PFSK-1 (cell line): ENCODE measurements at regions not wholly inside any gene's neighbourhood (a gene's known extent, or its start where the extent isn't known, plus 50 kb on each side); places are given as distances from the start of the nearest gene placed in this dataset.

ENCODE experiments used
- FOXP2 ChIP-seq: optimal IDR thresholded peaks from 2 replicates; pipeline ENCODE3; 2011; ENCODE audit warnings: borderline replicate concordance, control low read depth, inconsistent platforms; ENCODE audit not compliant: insufficient read depth; ENCODE audit errors: extremely low read length, extremely low read depth
- POLR2AphosphoS5 ChIP-seq: IDR thresholded peaks from 2 replicates; pipeline ENCODE4 v1.6.1; 2012; ENCODE audit warnings: low read depth, mild to moderate bottlenecking, control low read depth, low read length, moderate library complexity
- SIN3A ChIP-seq: IDR thresholded peaks from 2 replicates; pipeline ENCODE4 v1.6.1; 2012; ENCODE audit warnings: mild to moderate bottlenecking, low read length, moderate library complexity, borderline replicate concordance; ENCODE audit not compliant: insufficient read depth
- TAF1 ChIP-seq: IDR thresholded peaks from 2 replicates; pipeline ENCODE4 v1.6.1; 2012; ENCODE audit warnings: low read length, control low read depth, borderline replicate concordance; ENCODE audit not compliant: insufficient read depth
- TF ChIP-seq, protein P1 (sequence below), 2 experiments: IDR thresholded peaks; 2 replicates each; pipeline versions ENCODE4 v1.6.1 to v1.8.0; 2011 to 2012; ENCODE audit warnings: low read depth in 2 of 2, low read length in 2 of 2, control low read depth in 1 of 2, inconsistent platforms in 1 of 2, mild to moderate bottlenecking in 1 of 2, moderate library complexity in 1 of 2; ENCODE audit not compliant: insufficient read depth in 1 of 2

DNA sequence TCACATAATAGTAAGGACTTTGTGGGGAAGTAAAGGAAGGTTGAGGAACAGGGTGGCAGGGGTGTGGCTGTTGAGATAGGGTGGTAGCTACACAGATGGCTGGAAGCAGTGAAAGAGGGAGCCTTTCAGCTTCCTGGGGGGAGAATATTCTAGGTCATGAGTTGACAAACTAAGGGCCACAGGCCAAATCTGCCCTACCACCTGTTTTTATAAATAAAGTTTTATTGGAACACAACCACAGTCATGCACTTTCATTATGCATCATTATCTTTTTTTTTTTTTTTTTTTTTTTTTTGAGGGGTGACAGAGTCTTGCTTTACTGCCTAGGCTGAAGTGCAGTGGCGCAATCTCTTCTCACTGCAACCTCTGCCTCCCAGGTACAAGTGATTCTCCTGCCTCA, 243.1 kb downstream of the NFATC2 start:
- TF ChIP-seq FOXP2 (no peak), SIN3A (no peak), TAF1 (no peak), POLR2AphosphoS5 (no peak)
- TF ChIP-seq, protein P1, sequence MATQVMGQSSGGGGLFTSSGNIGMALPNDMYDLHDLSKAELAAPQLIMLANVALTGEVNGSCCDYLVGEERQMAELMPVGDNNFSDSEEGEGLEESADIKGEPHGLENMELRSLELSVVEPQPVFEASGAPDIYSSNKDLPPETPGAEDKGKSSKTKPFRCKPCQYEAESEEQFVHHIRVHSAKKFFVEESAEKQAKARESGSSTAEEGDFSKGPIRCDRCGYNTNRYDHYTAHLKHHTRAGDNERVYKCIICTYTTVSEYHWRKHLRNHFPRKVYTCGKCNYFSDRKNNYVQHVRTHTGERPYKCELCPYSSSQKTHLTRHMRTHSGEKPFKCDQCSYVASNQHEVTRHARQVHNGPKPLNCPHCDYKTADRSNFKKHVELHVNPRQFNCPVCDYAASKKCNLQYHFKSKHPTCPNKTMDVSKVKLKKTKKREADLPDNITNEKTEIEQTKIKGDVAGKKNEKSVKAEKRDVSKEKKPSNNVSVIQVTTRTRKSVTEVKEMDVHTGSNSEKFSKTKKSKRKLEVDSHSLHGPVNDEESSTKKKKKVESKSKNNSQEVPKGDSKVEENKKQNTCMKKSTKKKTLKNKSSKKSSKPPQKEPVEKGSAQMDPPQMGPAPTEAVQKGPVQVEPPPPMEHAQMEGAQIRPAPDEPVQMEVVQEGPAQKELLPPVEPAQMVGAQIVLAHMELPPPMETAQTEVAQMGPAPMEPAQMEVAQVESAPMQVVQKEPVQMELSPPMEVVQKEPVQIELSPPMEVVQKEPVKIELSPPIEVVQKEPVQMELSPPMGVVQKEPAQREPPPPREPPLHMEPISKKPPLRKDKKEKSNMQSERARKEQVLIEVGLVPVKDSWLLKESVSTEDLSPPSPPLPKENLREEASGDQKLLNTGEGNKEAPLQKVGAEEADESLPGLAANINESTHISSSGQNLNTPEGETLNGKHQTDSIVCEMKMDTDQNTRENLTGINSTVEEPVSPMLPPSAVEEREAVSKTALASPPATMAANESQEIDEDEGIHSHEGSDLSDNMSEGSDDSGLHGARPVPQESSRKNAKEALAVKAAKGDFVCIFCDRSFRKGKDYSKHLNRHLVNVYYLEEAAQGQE (IDR thresholded peaks at IDR 0.05; ENCODE audit: insufficient read depth in 1 of 2, low read depth in 2 of 2, low read length in 2 of 2) = no peak

DNA sequence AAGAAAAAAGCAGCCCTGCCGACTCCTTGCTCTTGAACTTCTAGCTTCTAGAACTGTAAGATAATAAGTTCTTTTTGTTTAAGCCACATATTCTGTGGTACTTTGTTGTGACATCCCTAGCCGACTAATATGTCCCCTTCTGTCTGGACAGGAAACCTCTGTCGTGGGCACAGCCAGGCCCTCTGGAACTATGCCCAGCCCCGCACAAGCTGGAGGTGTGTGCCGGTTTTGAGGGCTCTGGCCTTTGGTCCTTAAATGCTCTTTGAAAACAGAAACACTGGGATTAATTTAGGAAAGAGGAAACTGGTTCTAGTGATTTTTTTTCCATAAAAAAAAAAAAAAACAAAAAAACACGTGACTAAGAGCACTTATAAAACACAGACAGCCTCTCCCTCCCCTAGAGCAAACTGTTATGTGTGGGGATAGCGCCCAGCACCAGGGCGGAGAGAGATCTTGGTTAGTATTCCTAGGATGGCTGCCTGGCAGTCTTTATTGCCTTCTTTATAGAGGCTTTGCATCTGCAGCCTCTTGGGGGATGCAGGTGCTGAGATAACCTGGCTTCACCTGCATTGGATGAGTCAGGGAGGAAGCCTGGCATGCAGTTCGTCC, 244.3 kb downstream of the NFATC2 start:
- no peak for TF ChIP-seq FOXP2
- TF ChIP-seq, protein P1 (IDR thresholded peaks at IDR 0.05; ENCODE audit: insufficient read depth in 1 of 2, low read depth in 2 of 2, low read length in 2 of 2) = no peak
- no peak for TF ChIP-seq TAF1
- no peak for TF ChIP-seq POLR2AphosphoS5
- no peak for TF ChIP-seq SIN3A

DNA sequence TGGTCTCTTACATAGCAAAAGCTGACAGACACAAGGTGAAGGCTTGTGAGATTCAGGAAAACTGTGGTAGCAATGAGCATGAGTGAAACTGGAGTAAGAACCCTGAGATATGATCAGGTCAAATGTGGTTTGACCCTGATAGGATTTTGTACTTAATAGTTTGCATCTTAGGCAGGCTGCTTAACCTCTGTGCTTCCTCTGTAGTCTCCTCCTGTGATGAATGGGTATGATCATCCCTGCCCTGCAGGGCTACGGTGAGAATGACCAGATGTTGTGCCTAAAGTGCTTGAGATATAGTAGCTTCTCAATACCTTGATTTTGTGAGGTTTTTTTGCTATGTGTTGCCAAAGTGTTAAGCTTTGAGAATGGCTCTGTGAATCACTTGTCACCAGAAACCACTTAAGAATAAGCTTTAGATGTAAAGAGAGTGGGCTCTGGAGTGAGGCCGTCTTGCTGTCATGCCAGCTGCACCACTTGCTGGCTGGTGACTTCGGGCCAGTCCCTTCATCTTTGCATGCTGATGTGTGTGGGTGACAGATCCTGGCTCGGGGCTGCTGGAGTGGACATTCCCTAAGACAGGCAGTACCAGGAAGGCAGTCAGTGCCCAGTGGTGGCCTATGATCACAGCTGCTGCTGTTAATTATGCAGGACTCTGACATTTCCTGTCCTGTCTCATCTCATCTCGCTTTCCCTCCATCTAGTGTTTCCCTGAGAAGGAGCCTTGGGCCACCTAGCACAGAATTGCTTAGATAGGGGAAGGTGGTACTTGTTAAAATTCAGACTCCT, 254.7 kb downstream of the NFATC2 start:
- TF ChIP-seq SIN3A = no peak
- no peak for TF ChIP-seq TAF1
- no peak for TF ChIP-seq FOXP2
- TF ChIP-seq, protein P1 (IDR thresholded peaks at IDR 0.05; ENCODE audit: insufficient read depth in 1 of 2, low read depth in 2 of 2, low read length in 2 of 2) = no peak
- TF ChIP-seq POLR2AphosphoS5 = no peak

DNA sequence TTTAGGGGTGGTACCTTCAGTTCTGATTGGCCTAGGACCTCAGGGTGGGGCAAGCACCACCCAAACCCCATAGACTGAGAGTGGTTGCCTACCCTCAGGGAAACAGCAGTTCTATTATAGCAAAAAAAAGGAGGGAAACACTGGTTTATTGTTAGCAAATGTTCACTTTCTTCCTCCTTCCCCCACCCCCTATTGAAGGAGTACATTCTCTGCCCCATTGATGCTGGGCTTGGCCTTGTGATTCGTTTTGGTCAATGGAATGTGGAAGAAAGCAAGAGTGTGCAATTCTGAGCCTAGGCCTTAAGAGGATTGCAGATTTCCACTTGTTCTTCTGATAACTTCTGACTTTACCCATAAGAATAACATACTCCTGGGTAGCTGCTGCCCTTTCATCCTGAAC, 255.8 kb downstream of the NFATC2 start:
- TF ChIP-seq SIN3A = no peak
- TF ChIP-seq, protein P1 (IDR thresholded peaks at IDR 0.05; ENCODE audit: insufficient read depth in 1 of 2, low read depth in 2 of 2, low read length in 2 of 2) = no peak
- no peak for TF ChIP-seq FOXP2
- TF ChIP-seq POLR2AphosphoS5 = no peak
- no peak for TF ChIP-seq TAF1
